Neural progenitor cell (in vitro differentiated cells): ENCODE measurements at regions not wholly inside any gene's neighbourhood (a gene's known extent, or its start where the extent isn't known, plus 50 kb on each side); places are given as distances from the start of the nearest gene placed in this dataset.

ENCODE experiments used
- DNase-seq: peaks from one replicate; pipeline ENCODE4 v3.0.0-alpha.2; 2016; ENCODE audit warnings: low spot score
- H2AFZ ChIP-seq: fragments of 200-600 bp; sonication (generic); replicated peaks from 2 replicates; pipeline ENCODE4 v1.6.1; 2016; ENCODE audit warnings: antibody characterized with exemption
- H3F3A ChIP-seq: fragments of 200-600 bp; sonication (generic); 2 replicates; pipeline ENCODE4 v1.6.1; 2016; ENCODE audit warnings: antibody characterized with exemption, low read depth
- H3K27ac ChIP-seq: fragments of 200-600 bp; sonication (generic); 2 replicates; pipeline ENCODE4 v1.5.1; 2016; ENCODE audit warnings: mild to moderate bottlenecking
- H3K27me3 ChIP-seq: fragments of 200-600 bp; sonication (generic); 2 replicates; pipeline ENCODE4 v1.6.1; 2016; ENCODE audit warnings: mild to moderate bottlenecking, moderate library complexity
- H3K36me3 ChIP-seq: fragments of 200-600 bp; sonication (generic); 2 replicates; pipeline ENCODE4 v1.5.1; 2016
- H3K4me1 ChIP-seq: fragments of 200-600 bp; sonication (generic); 2 replicates; pipeline ENCODE4 v1.6.1; 2016; ENCODE audit warnings: mixed run types
- H3K4me2 ChIP-seq: fragments of 200-600 bp; sonication (generic); 2 replicates; pipeline ENCODE4 v1.6.1; 2016
- H3K4me3 ChIP-seq: fragments of 200-600 bp; sonication (generic); 2 replicates; pipeline ENCODE4 v1.5.1; 2016
- H3K79me2 ChIP-seq: fragments of 200-600 bp; sonication (generic); 2 replicates; pipeline ENCODE4 v1.6.1; 2016; ENCODE audit warnings: low read depth
- H3K9ac ChIP-seq: fragments of 200-600 bp; sonication (generic); 2 replicates; pipeline ENCODE4 v1.6.1; 2016
- H3K9me3 ChIP-seq: fragments of 200-600 bp; sonication (generic); 2 replicates; pipeline ENCODE4 v1.5.1; 2016; ENCODE audit warnings: low read depth
- H4K20me1 ChIP-seq: fragments of 200-600 bp; sonication (generic); 2 replicates; pipeline ENCODE4 v1.6.1; 2016; ENCODE audit warnings: low read depth
- H3K27ac Mint-ChIP-seq: 3 replicates; pipeline ENCODE4 v1.8.0; 2021; ENCODE audit warnings: mixed read lengths
- H3K27me3 Mint-ChIP-seq: 2 replicates; pipeline ENCODE4 v1.8.0; 2022; ENCODE audit warnings: low read depth, mild to moderate bottlenecking, inconsistent platforms, moderate library complexity, mixed read lengths; ENCODE audit not compliant: insufficient read depth
- H3K36me3 Mint-ChIP-seq: 3 replicates; pipeline ENCODE4 v1.8.0; 2021; ENCODE audit warnings: mixed read lengths
- H3K4me1 Mint-ChIP-seq: 3 replicates; pipeline ENCODE4 v1.8.0; 2021; ENCODE audit warnings: mixed read lengths
- H3K4me3 Mint-ChIP-seq: 3 replicates; pipeline ENCODE4 v1.8.0; 2021; ENCODE audit warnings: mild to moderate bottlenecking, moderate library complexity, mixed read lengths
- H3K9me3 Mint-ChIP-seq: 3 replicates; pipeline ENCODE4 v1.8.0; 2020; ENCODE audit warnings: mixed read lengths
- EZH2 ChIP-seq: fragments of 200-600 bp; sonication (generic); IDR thresholded peaks from 2 replicates; pipeline ENCODE4 v1.6.1; 2017; ENCODE audit warnings: antibody characterized with exemption, mild to moderate bottlenecking, moderate library complexity
- EZH2phosphoT487 ChIP-seq: fragments of 200-600 bp; sonication (generic); IDR thresholded peaks from 2 replicates; pipeline ENCODE4 v1.6.1; 2017; ENCODE audit warnings: antibody characterized with exemption
- TF ChIP-seq, protein P1 (sequence below): fragments of 200-600 bp; sonication (generic); IDR thresholded peaks from 2 replicates; pipeline ENCODE4 v1.5.1; 2017; ENCODE audit warnings: antibody characterized with exemption, mild to moderate bottlenecking

DNA sequence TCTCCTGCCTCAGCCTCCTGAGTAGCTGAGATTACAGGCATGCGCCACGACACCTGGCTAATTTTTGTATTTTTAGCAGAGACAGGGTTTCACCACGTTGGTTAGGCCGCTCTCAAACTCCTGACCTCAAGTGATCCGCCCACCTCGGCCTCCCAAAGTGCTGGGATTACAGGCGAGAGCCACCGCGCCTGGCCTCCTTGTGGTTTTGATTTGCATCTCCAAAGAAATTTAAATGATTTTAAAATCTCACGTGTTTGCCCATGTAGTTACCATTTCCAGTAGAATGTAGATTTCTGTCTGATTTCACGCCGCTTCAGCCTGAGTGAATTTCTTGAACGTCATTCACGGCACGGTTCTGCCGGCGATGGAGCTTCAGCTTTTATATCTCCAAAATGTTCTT is 55.8 kb downstream of the IGF2 start:
- peaks cover 8% of the 10 kb centered on the region for H3K27me3 Mint-ChIP-seq
- no peaks in the 10 kb centered on the region for H3F3A ChIP-seq
- peaks cover 2% of the 10 kb centered on the region for H3K36me3 Mint-ChIP-seq

DNA sequence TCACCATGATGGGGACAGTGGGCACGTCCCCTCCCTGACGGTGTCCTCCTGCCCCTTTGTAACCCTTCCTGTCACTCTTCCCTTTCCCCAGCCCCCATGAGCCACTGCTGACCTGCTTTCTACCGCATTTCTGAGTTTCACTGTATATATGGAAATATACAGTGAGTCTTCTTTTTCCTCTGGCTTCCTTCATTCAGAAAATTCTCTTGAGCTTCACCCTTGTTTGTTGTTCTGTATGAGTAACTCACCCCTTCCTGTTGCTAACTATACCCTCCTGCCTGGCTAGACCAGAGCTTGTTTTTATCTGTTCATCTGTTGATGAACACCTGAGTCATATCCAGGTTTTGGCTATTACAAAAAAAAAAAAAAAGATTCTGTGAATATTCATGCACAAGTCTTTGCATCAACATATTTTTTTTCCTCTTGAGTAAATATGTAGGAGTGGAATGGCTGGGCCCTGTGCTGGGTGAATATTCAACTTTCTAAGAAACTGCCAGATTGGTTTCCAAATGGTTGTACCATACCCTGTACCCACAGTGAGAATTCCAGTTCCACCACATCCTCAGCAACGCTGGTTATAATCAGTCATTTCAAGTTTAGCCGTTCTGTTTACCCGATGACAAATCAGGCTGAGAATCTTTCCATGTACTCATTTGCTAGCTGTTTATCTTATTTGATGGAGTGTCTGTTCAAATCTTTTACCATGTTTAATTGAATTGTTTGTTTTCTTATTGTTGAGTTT is 62.0 kb downstream of the IGF2 start:
- Mint-ChIP-seq H3K4me1 (no peaks in the 10 kb centered on the region), H3K27ac (no peak overlapping the region), H3K27me3 (peaks cover 5% of the 10 kb centered on the region), H3K4me3 (no peak overlapping the region), H3K36me3 (no peaks in the 10 kb centered on the region), H3K9me3 (peaks cover 1% of the 10 kb centered on the region)
- H4K20me1 ChIP-seq: no peaks in the 10 kb centered on the region
- no peaks in the 10 kb centered on the region for H3F3A ChIP-seq
- no peak for DNase-seq
- TF ChIP-seq, protein P1, sequence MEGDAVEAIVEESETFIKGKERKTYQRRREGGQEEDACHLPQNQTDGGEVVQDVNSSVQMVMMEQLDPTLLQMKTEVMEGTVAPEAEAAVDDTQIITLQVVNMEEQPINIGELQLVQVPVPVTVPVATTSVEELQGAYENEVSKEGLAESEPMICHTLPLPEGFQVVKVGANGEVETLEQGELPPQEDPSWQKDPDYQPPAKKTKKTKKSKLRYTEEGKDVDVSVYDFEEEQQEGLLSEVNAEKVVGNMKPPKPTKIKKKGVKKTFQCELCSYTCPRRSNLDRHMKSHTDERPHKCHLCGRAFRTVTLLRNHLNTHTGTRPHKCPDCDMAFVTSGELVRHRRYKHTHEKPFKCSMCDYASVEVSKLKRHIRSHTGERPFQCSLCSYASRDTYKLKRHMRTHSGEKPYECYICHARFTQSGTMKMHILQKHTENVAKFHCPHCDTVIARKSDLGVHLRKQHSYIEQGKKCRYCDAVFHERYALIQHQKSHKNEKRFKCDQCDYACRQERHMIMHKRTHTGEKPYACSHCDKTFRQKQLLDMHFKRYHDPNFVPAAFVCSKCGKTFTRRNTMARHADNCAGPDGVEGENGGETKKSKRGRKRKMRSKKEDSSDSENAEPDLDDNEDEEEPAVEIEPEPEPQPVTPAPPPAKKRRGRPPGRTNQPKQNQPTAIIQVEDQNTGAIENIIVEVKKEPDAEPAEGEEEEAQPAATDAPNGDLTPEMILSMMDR: no peak
- no peak for TF ChIP-seq EZH2phosphoT487
- TF ChIP-seq EZH2: no peak
- no peaks in the 10 kb centered on the region for H3K36me3 ChIP-seq
- H3K79me2 ChIP-seq: no peaks in the 10 kb centered on the region
- H2AFZ ChIP-seq: no peak overlapping the region
- H3K9me3 ChIP-seq: no peaks in the 10 kb centered on the region
- no peaks in the 10 kb centered on the region for H3K4me1 ChIP-seq
- H3K4me3 ChIP-seq: no peak overlapping the region
- H3K4me2 ChIP-seq: no peak overlapping the region
- H3K27ac ChIP-seq: no peak overlapping the region
- H3K27me3 ChIP-seq: no peaks in the 10 kb centered on the region
- no peak overlapping the region for H3K9ac ChIP-seq

More for the DNA sequence above, 55.8 kb downstream of the IGF2 start:
- Mint-ChIP-seq H3K4me3 (no peak overlapping the region), H3K4me1 (no peaks in the 10 kb centered on the region), H3K27ac (no peak overlapping the region), H3K9me3 (peaks cover 16% of the 10 kb centered on the region)
- H3K4me2 ChIP-seq: no peak overlapping the region
- H3K4me3 ChIP-seq: no peak overlapping the region
- no peaks in the 10 kb centered on the region for H3K79me2 ChIP-seq
- H3K36me3 ChIP-seq: no peaks in the 10 kb centered on the region
- H3K27me3 ChIP-seq: no peaks in the 10 kb centered on the region
- no peak overlapping the region for H2AFZ ChIP-seq
- H3K9me3 ChIP-seq: no peaks in the 10 kb centered on the region
- H3K27ac ChIP-seq: no peak overlapping the region
- no peak for TF ChIP-seq EZH2
- TF ChIP-seq, protein P1: no peak
- no peak for TF ChIP-seq EZH2phosphoT487
- no peak for DNase-seq
- no peaks in the 10 kb centered on the region for H3K4me1 ChIP-seq
- H3K9ac ChIP-seq: no peak overlapping the region
- no peaks in the 10 kb centered on the region for H4K20me1 ChIP-seq

DNA sequence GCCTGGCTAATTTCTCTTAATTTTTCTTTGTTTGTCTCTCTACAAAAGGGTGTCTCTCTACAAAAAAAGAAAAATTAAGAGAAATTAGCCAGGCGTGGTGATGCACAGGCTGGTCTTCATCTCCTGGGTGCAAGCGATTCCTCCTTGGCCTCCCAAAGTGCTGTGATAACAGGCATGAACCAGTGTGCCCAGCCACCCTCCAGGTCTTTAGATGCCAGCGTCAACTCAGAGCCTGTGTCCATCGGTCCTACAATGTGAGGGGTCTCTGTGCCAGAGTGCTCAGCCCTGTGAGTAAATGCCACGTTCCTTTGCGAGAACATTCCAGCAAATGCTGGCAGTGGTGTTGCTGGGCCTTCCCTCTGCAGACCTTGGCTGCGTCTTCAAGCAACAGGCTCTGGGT is 62.7 kb downstream of the IGF2 start:
- Histone ChIP-seq H3K27ac (no peak overlapping the region), H3K36me3 (no peaks in the 10 kb centered on the region), H3F3A (no peaks in the 10 kb centered on the region), H3K9ac (no peak overlapping the region), H3K4me2 (no peak overlapping the region), H3K27me3 (peaks cover 6% of the 10 kb centered on the region), H3K4me1 (no peaks in the 10 kb centered on the region), H4K20me1 (no peaks in the 10 kb centered on the region), H2AFZ (no peak overlapping the region), H3K4me3 (no peak overlapping the region), H3K9me3 (no peaks in the 10 kb centered on the region), H3K79me2 (no peaks in the 10 kb centered on the region)
- TF ChIP-seq EZH2phosphoT487: no peak
- TF ChIP-seq, protein P1: no peak
- no peak for TF ChIP-seq EZH2
- no peak for DNase-seq
- Mint-ChIP-seq H3K27me3 (peaks cover 5% of the 10 kb centered on the region), H3K4me1 (no peaks in the 10 kb centered on the region), H3K27ac (no peak overlapping the region), H3K9me3 (no peaks in the 10 kb centered on the region), H3K36me3 (no peaks in the 10 kb centered on the region), H3K4me3 (no peak overlapping the region)
